ENCODE measurements at regions not wholly inside any gene's neighbourhood (a gene's known extent, or its start where the extent isn't known, plus 50 kb on each side); places are given as distances from the start of the nearest gene placed in this dataset.

DNA sequence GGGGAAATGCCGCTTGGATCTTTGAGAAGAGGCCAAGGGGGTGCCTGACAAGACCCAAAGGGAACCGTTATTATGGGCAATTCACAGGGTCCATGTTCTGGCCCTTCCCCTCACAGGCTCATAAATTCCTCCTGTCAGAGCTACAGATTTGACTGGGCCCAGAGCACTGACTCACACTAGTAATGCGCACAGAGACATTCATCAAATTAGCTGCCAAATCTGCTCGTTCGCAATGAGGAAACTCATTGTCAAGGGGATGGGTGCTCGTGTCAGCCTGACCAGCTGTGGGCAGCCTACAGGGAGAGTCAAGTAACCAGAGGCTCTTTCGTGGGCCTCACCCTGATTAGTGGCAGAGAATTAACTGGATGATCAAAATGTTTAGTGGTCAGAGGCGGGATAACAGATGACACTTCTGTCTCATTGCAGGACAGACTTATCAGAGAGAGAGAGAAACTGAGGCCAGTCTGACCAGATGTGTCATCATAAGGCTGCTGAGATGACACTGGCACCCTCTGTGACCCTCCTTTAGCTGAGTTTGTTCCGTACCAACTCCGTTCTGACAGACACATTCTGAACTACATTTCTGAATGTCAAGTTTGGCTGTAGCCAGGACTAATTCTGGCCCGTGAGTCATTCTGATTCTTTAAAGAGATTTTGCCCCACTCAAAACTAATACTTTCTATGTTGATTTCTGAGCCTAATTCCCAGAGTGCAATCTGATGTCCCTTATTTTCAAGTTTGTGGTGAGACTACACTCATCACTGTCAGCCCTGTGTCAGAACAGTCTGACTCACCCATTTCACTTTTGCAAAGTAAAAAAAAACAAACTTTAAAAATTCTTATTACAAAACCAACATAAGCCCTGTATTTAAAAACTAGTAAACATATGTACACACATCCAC, 377.1 kb downstream of the ACTL7B start:
- no peaks in the 10 kb centered on the region for H3K9me2 ChIP-seq (ENCODE audit: insufficient read depth)
- no peak for DNase-seq (ENCODE audit: low read depth, low spot score)
- RAD21 ChIA-PET (ENCODE audit: low non-redundant PET in 1 of 2, low total read pairs in 2 of 2, uncharacterized antibody in 2 of 2, unreplicated experiment in 2 of 2) = no interaction called here
- H3K27me3 ChIP-seq (ENCODE audit: insufficient read depth, low read length) = no peaks in the 10 kb centered on the region; the same call in 1 of the 2 replicates
- intact Hi-C loops (cut with micrococcal nuclease) = no loop called here
- H2AFZ ChIP-seq (ENCODE audit: low read depth, low read length, poor library complexity, severe bottlenecking) = peak overlapping the region; percentile 75
- peak overlapping the region; percentile 57 for H3K4me2 ChIP-seq (ENCODE audit: low read length)
- no TSS peak for BruUV-seq (replicated peaks)
- CTCF ChIA-PET = no interaction called here
- no peaks in the 10 kb centered on the region for H4K20me1 ChIP-seq (ENCODE audit: insufficient read depth)
- POLR2A ChIA-PET = no interaction called here
- no peaks in the 10 kb centered on the region for H3K79me2 ChIP-seq (ENCODE audit: insufficient read depth, low read length)
- no peak overlapping the region for H3K4me3 ChIP-seq (replicated peaks in 1 of 2; ENCODE audit: low read depth in 1 of 2, low read length in 2 of 2)
- no peaks in the 10 kb centered on the region for H3K36me3 ChIP-seq (ENCODE audit: control insufficient read depth in 1 of 2, insufficient read depth in 2 of 2, low read length in 2 of 2)
- H3K27ac ChIP-seq (ENCODE audit: low read depth, low read length) = no peak overlapping the region
- H3K9me3 ChIP-seq (ENCODE audit: control insufficient read depth in 1 of 2, insufficient read depth in 1 of 2, low read depth in 1 of 2, low read length in 2 of 2) = no peaks in the 10 kb centered on the region
- ATAC-seq = peak; percentile 79
- peaks cover 4 to 30% of the 10 kb centered on the region in 2 experiments; a peak in 3 of 4 replicates for H3K4me1 ChIP-seq (ENCODE audit: control insufficient read depth in 1 of 2, insufficient read depth in 2 of 2, low read length in 2 of 2)
- no peak overlapping the region for H3K9ac ChIP-seq (ENCODE audit: low read length)
- TF ChIP-seq CBX3 (IDR thresholded peaks at IDR 0.05; ENCODE audit: low read depth) (peak; percentile 28; the same call in 1 of the 2 replicates), JUND (IDR thresholded peaks at IDR 0.05) (peak; percentile 22; the same call in 1 of the 2 replicates), ZNF274 (IDR thresholded peaks at IDR 0.05; ENCODE audit: low read depth, low read length) (no peak), ELF1 (IDR thresholded peaks at IDR 0.05; ENCODE audit: borderline replicate concordance, low read depth) (no peak), POLR2A (IDR thresholded peaks at IDR 0.05; ENCODE audit: borderline replicate concordance, extremely low read depth, insufficient read depth, insufficient read length) (no peak), ZFX (IDR thresholded peaks at IDR 0.05) (no peak), RAD21 (IDR thresholded peaks at IDR 0.05; ENCODE audit: low read depth) (0 out of 2 replicates have a peak, but pooled peaks have one; percentile 11), SIN3A (IDR thresholded peaks at IDR 0.05; ENCODE audit: low read depth) (no peak), EZH2phosphoT487 (IDR thresholded peaks at IDR 0.05; ENCODE audit: borderline replicate concordance) (no peak), EGR1 (IDR thresholded peaks at IDR 0.05; ENCODE audit: low read depth) (no peak), YY1 (IDR thresholded peaks at IDR 0.05; ENCODE audit: extremely low read depth, insufficient replicate concordance, low read depth, low read length) (no peak), POLR2AphosphoS5 (IDR thresholded peaks at IDR 0.05; ENCODE audit: low read depth, low read length) (no peak), SP1 (IDR thresholded peaks at IDR 0.05; ENCODE audit: low read depth) (0 out of 2 replicates have a peak, but pooled peaks have one; percentile 10), TCF7L2 (IDR thresholded peaks at IDR 0.05; ENCODE audit: borderline replicate concordance, extremely low read depth, insufficient read depth, insufficient read length) (no peak), CEBPB (IDR thresholded peaks at IDR 0.05; ENCODE audit: low read depth) (peak; percentile 41; the same call in 1 of the 2 replicates), ZBTB33 (IDR thresholded peaks at IDR 0.05; ENCODE audit: extremely low read depth, insufficient replicate concordance, low read length) (no peak), ATF3 (IDR thresholded peaks at IDR 0.05) (no peak), FOSL1 (IDR thresholded peaks at IDR 0.05; ENCODE audit: low read depth) (peak; percentile 48), SRF (IDR thresholded peaks at IDR 0.05; ENCODE audit: low read depth) (no peak)
- TF ChIP-seq, protein P1, sequence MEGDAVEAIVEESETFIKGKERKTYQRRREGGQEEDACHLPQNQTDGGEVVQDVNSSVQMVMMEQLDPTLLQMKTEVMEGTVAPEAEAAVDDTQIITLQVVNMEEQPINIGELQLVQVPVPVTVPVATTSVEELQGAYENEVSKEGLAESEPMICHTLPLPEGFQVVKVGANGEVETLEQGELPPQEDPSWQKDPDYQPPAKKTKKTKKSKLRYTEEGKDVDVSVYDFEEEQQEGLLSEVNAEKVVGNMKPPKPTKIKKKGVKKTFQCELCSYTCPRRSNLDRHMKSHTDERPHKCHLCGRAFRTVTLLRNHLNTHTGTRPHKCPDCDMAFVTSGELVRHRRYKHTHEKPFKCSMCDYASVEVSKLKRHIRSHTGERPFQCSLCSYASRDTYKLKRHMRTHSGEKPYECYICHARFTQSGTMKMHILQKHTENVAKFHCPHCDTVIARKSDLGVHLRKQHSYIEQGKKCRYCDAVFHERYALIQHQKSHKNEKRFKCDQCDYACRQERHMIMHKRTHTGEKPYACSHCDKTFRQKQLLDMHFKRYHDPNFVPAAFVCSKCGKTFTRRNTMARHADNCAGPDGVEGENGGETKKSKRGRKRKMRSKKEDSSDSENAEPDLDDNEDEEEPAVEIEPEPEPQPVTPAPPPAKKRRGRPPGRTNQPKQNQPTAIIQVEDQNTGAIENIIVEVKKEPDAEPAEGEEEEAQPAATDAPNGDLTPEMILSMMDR (IDR thresholded peaks at IDR 0.05 in 2 of 3, conservative IDR thresholded peaks at IDR 0.05 in 1 of 3; ENCODE audit: borderline replicate concordance in 1 of 3, insufficient read depth in 1 of 3, low read depth in 2 of 3, low read length in 2 of 3) = peak in 1 of 3 experiments; percentile 37; a peak in 2 of 6 replicates
- TF ChIP-seq, protein P2, sequence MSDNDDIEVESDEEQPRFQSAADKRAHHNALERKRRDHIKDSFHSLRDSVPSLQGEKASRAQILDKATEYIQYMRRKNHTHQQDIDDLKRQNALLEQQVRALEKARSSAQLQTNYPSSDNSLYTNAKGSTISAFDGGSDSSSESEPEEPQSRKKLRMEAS (IDR thresholded peaks at IDR 0.05) = no peak; the same call in 1 of the 2 replicates

All from HCT116 (cell line).